KMS-11 (cell line): ENCODE measurements at regions not wholly inside any gene's neighbourhood (a gene's known extent, or its start where the extent isn't known, plus 50 kb on each side); places are given as distances from the start of the nearest gene placed in this dataset.
A peak's percentile ranks its signal among the peaks of the same experiment; 100 is the strongest.

Experiments
- H2AFZ ChIP-seq: fragments of 200-600 bp; sonication (generic); 2 replicates; pipeline ENCODE4 v1.6.1; 2016; ENCODE audit warnings: antibody characterized with exemption, mixed run types, low read depth
- H3K27ac ChIP-seq: fragments of 200-600 bp; sonication (generic); 2 replicates; pipeline ENCODE4 v1.6.1; 2016; ENCODE audit warnings: mild to moderate bottlenecking, mixed run types
- H3K27me3 ChIP-seq: fragments of 200-600 bp; sonication (generic); 2 replicates; pipeline ENCODE4 v1.6.1; 2017; ENCODE audit warnings: mild to moderate bottlenecking, low read depth, mixed run types, moderate library complexity; ENCODE audit not compliant: insufficient read depth
- H3K36me3 ChIP-seq: fragments of 200-600 bp; sonication (generic); 2 replicates; pipeline ENCODE4 v1.6.1; 2017; ENCODE audit warnings: mild to moderate bottlenecking, mixed run types; ENCODE audit not compliant: insufficient read depth
- H3K4me1 ChIP-seq: fragments of 200-600 bp; sonication (generic); 2 replicates; pipeline ENCODE4 v1.6.1; 2016; ENCODE audit warnings: mild to moderate bottlenecking, low read depth, mixed run types; ENCODE audit not compliant: poor library complexity, severe bottlenecking
- H3K4me2 ChIP-seq: fragments of 200-600 bp; sonication (generic); 2 replicates; pipeline ENCODE4 v1.7.0; 2016; ENCODE audit warnings: mild to moderate bottlenecking, mixed run types
- H3K4me3 ChIP-seq: fragments of 200-600 bp; sonication (generic); IDR thresholded peaks from 2 replicates; pipeline ENCODE4 v1.6.1; 2017; ENCODE audit warnings: low read depth, low read length, mixed read lengths; ENCODE audit not compliant: insufficient read depth
- H3K79me2 ChIP-seq: fragments of 200-600 bp; sonication (generic); 2 replicates; pipeline ENCODE4 v1.6.1; 2016; ENCODE audit warnings: low read depth, mixed run types; ENCODE audit not compliant: insufficient read depth
- H3K9ac ChIP-seq: fragments of 200-600 bp; sonication (generic); 2 replicates; pipeline ENCODE4 v1.6.1; 2016; ENCODE audit warnings: mild to moderate bottlenecking, mixed run types
- H4K20me1 ChIP-seq: fragments of 200-600 bp; sonication (generic); 2 replicates; pipeline ENCODE4 v1.6.1; 2016; ENCODE audit warnings: mild to moderate bottlenecking, mixed run types; ENCODE audit not compliant: insufficient read depth
- CTCF ChIP-seq: fragments of 200-600 bp; sonication (generic); conservative IDR thresholded peaks from 2 replicates; pipeline ENCODE4 v1.6.1; 2017; ENCODE audit warnings: low read depth, mild to moderate bottlenecking, antibody characterized with exemption, low read length, moderate library complexity, mixed read lengths

GRCh38 chr7:108659261-108659660 is 89.6 kb downstream of the DNAJB9 start:
- TF ChIP-seq CTCF: no peak
- H3K9ac ChIP-seq: no peak overlapping the region
- H3K4me1 ChIP-seq: no peaks in the 10 kb centered on the region
- H3K27ac ChIP-seq: no peak overlapping the region
- no peaks in the 10 kb centered on the region for H4K20me1 ChIP-seq
- H3K4me3 ChIP-seq: no peak overlapping the region
- H3K4me2 ChIP-seq: no peak overlapping the region
- no peaks in the 10 kb centered on the region for H3K36me3 ChIP-seq
- H3K27me3 ChIP-seq: no peaks in the 10 kb centered on the region
- H3K79me2 ChIP-seq: no peaks in the 10 kb centered on the region
- H2AFZ ChIP-seq: no peak overlapping the region

DNA sequence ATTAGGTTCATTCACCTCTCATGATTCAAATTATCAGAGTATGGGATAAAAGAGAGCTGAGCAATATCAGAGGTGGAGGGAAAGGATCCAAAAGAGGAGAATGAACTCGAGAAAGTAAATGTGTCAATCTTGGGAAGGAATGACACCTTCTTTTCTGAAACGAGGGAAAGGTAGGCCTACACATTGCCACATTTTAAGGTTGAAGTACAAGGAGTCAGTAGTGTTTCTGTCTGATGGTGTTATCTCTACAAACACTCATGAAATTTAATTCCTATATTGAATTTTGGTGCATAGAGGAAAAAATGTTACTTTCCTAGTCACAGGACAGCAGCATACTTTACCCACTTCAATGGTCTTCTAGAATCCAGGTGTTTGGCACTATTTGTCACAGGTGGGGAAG is 90.2 kb downstream of the DNAJB9 start:
- Histone ChIP-seq H3K4me2 (no peak overlapping the region), H4K20me1 (no peaks in the 10 kb centered on the region), H3K27ac (no peak overlapping the region), H3K79me2 (no peaks in the 10 kb centered on the region), H3K4me1 (no peaks in the 10 kb centered on the region), H3K27me3 (no peaks in the 10 kb centered on the region), H3K36me3 (no peaks in the 10 kb centered on the region), H3K9ac (no peak overlapping the region), H2AFZ (no peak overlapping the region), H3K4me3 (no peak overlapping the region)
- no peak for TF ChIP-seq CTCF

GRCh38 chr7:108660465-108660864 is 90.8 kb downstream of the DNAJB9 start:
- Histone ChIP-seq H4K20me1 (no peaks in the 10 kb centered on the region), H3K27me3 (no peaks in the 10 kb centered on the region), H3K27ac (no peak overlapping the region), H3K4me1 (no peaks in the 10 kb centered on the region), H3K9ac (no peak overlapping the region), H3K4me2 (no peak overlapping the region), H3K36me3 (no peaks in the 10 kb centered on the region), H3K4me3 (no peak overlapping the region), H3K79me2 (no peaks in the 10 kb centered on the region), H2AFZ (no peak overlapping the region)
- TF ChIP-seq CTCF: peak; percentile 57

GRCh38 chr7:108662783-108663362 is 93.2 kb downstream of the DNAJB9 start:
- Histone ChIP-seq H3K9ac (no peak overlapping the region), H3K4me3 (no peak overlapping the region), H3K4me1 (no peaks in the 10 kb centered on the region), H3K27me3 (no peaks in the 10 kb centered on the region), H3K4me2 (no peak overlapping the region), H2AFZ (no peak overlapping the region), H3K79me2 (no peaks in the 10 kb centered on the region), H3K27ac (no peak overlapping the region), H4K20me1 (no peaks in the 10 kb centered on the region), H3K36me3 (no peaks in the 10 kb centered on the region)
- no peak for TF ChIP-seq CTCF
